ENCODE measurements at regions not wholly inside any gene's neighbourhood (a gene's known extent, or its start where the extent isn't known, plus 50 kb on each side); places are given as distances from the start of the nearest gene placed in this dataset.

- DNase-seq = no peak
Measured at GRCh38 chr1:69376408-69376807, 191.3 kb upstream of the LRRC7 start.

GRCh38 chr1:69377507-69377906, 190.2 kb upstream of the LRRC7 start:
- no peak for DNase-seq

GRCh38 chr1:69388044-69388443, 179.7 kb upstream of the LRRC7 start:
- no peak for DNase-seq

GRCh38 chr1:69400128-69400527, 167.6 kb upstream of the LRRC7 start:
- DNase-seq = no peak

DNA sequence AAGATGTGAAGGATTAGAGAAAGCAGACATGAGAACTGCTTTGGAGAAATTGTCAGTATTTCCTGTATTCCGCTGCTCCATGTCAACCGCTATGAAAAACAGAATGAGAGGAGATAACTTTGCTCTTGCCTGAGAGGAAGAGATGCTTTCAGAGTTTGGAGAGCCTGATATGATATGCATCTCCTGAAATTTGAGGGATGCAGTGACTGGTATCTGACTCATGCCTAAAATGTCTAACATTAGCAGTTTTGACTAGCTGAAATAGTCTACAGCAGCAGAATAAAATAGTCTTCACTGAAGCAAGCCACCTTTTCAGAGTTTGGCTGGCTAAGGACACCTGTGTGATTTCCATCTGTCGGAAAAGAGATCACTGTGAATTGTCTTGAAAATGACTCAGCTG, 165.8 kb upstream of the LRRC7 start:
- no peak for DNase-seq

DNA sequence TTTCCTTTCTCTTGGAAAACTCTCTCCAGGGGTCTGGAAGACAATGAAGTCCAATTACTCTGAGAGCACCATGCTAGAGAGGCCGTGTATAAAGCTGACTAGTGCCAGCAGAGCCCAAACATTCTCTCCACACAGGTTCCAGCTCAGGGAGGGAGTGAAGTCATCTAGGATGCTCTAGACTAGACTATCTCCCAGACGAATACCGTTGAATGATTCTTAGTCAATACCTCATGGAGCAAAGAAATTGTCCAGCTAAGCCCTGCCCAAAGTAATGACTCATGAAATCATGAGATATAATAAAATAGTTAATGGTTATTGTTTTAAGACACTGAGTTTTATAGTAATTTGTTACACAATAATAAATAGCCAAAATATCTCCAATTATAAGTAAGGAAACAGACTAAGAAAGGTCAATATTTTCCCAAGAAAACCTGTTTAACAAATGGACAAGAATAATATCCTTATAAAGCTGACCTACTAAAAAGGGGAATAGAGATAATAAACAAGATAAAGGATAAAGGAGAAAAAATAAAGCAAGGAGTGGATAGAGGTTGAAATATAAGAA, 163.9 kb upstream of the LRRC7 start:
- no peak for DNase-seq

- DNase-seq = no peak
Measured at GRCh38 chr1:69404486-69404885, 163.2 kb upstream of the LRRC7 start.

DNA sequence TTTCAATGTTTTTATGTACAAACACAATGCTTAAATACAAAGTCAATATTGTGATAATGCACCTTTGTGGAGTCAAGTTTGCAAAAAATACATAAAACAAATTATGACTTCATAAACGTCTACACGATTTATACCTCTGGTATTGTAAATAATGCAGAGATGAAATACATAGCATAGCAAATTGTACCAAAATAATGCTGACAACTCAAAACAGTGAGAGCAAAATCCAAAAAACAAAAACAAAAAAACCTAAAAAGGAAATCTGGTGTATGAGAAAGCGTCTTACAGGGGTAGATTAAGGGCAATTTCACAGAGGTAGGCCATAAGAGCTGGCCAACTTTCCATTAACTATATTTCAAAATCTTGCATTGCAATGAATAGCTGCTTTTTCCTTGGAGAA, 161.5 kb upstream of the LRRC7 start:
- no peak for DNase-seq

DNA sequence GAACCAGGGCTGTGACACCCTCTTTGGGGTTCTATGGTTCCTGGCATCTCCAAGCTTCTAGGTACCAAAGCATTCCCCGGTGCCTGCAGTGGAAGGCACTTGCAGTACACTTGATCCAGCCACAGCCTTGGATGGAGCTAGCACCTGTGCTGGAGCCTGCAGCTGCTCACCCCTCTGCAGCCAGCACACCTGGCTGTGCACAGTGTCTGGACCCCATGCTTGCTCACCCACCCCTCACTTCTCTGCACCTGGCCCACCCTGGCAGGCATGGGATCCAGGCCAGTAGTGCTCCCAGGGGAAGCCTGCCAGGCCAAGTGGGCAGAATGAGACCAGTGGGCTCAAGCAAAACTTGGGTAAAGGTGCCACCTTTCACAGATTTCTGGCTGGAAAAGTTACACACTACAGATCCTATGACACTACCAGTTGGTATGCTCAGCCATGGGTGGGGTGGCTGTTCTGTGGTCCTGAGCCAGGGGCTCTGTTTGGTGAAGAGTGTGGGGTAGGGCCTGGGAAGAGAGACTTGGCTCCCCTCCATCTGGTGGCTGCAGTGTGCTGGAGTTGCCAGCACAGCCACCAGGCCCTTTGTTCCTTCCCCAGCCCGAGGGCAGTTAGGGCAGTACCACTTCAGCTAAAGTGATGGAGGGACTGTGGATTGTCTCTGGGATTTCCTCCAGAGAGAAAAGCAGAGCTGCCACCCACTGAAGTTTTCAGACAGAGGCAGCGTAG, 157.8 kb upstream of the LRRC7 start:
- DNase-seq = no peak

GRCh38 chr1:69410457-69410850, 157.3 kb upstream of the LRRC7 start:
- no peak for DNase-seq

DNA sequence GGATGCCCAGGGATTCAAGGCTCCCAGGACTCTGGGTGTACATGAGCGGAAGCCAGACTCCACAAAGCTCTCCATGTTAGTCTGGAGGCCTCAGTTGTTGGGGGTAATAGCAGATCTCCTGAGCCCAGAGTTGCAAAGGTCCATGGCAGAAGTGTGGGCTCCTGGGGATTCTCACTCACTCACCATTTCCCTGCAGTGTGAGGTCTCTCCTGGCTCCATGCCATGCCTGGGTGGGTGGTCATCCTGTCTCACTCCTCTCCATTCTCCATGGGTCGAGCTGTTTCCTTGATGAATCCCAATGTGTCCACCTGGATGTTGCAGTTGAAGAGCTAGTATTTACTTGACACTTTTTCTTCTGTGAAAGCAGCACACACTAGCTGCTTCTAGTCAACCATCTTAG, 156.8 kb upstream of the LRRC7 start:
- no peak for DNase-seq

DNA sequence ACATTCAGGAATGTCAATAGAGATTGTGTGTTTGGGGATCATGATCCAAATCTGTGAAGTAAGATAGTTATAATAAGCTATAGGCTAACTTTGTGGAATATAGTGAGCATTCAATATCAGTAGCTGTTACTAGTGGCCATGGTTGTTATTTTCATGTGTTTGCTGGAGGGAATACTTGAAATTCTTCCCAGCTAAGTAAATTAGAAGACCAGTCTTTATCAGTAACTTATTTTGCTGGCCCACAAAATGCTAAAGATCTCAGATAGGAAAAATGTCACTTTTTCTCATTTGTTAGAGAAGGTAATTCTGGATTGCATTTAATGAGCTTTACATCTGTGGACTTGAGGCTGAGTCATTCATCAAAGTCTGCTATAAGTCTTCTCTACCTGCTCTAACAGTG, 156.1 kb upstream of the LRRC7 start:
- DNase-seq = no peak

DNA sequence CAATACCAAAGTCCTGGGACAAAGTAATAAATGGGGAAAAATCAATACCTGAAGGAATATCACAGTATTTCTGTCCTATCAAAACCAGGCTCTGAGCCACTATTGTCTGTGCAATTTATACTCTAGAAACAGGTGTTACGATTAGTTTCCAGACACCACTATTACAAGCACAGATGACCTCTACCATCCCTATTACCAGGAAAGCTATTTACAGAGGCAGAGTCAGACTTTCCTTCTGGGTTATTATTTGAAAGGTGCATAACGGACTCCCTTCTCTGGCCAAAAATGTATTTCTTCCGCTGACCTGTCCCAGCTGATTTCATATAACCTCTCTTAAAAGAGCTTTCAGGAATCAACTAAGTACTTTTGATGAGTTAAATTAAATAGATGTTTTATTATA, 154.6 kb upstream of the LRRC7 start:
- no peak for DNase-seq

GRCh38 chr1:69414574-69414973, 153.1 kb upstream of the LRRC7 start:
- no peak for DNase-seq

DNA sequence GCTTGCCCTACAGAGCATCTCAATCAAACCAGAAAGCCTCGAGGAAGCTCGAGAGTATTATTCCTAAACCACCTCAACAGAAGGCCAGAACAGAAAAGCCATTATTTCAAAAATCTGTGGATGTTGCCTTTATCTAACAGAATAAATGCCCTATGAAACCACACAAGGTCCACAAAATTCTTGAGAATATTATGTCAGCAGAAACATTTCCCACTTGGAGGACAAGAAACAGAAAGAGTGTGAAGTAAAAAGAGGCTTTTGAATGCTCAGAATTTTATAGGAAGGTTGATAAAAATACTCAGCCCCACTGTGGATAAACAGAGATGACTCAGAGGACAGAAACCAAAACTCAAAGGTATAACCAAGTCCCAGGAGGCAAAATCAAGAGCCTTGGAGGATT, 146.4 kb upstream of the LRRC7 start:
- DNase-seq = no peak

- no peak for DNase-seq
Measured at GRCh38 chr1:69425871-69426270, 141.9 kb upstream of the LRRC7 start.

- DNase-seq = no peak
Measured at GRCh38 chr1:69426401-69426800, 141.3 kb upstream of the LRRC7 start.

- no peak for DNase-seq
Measured at GRCh38 chr1:69433073-69433472, 134.6 kb upstream of the LRRC7 start.

DNA sequence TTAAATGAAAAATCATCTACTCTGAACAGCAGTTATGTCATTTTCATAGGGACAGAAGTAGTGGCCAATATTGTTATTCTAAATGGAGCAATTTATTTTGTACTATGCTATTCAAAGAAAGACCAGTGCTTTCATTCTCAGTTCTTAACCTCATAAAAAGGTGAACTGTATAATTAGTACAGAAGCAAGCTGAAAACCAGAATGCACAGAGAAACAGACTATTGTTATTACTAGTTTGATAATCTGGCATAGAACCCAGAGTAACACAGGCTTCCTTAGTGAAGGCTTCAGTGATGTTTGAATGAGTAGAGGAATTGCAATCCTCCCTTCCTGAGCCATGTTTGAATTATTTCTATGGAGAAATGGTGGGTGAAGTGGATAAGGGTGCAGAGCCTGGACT, 131.6 kb upstream of the LRRC7 start:
- DNase-seq = no peak

DNA sequence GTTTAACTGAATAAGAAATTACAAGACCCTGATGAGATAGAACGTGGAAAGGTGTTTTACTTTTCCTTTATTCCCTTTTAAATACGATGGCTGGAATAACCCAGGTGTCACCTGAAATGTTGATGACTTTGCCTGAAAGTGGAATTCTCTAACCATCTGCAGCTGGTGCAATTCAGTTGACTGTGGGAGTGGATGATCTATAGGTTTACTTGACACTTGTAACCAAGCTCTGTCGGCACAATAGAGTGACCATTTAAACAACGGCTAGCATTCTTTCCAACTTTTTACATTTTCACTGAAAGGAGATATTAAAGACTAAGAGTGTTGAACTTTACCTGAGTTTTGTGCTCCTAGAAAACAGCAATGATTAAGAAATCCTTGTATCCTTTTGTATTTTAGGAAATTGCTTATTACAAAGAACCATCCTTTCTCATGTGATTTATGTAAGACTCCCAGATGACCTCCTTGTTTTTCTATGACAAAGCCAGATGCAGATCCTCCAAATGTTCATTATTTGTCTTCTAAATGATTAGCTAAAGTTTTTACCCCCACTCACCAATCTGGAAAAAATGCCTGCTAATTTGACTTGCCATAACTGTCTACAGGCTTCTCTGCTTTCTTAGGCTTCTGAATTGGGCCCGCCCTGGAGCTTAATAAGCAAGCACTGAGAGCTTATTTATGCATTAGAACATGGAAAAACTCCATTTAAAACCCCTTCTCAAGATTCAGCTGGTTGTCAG, 129.5 kb upstream of the LRRC7 start:
- no peak for DNase-seq

- no peak for DNase-seq
Measured at GRCh38 chr1:69441496-69441895, 126.2 kb upstream of the LRRC7 start.

DNA sequence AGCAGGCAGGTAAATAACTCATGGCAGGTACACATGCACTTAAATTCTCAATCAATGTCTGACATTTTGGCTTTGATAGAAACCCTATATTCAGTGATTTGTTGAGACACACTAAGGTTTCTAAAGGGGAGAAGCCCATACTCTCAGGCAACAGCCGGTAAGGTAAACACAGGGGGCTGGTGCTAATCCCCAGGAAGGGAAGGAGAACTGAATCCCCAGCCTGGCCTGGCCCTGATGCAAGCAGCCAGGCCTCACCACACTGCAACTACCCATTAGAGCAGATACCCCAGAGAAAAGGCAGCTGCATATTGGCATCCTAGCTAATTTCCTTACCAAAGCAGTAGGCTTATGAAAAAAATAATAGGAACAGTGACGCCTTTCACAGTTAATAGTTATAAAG, 116.5 kb upstream of the LRRC7 start:
- DNase-seq = no peak

- no peak for DNase-seq
Measured at GRCh38 chr1:69455718-69456117, 112.0 kb upstream of the LRRC7 start.

DNA sequence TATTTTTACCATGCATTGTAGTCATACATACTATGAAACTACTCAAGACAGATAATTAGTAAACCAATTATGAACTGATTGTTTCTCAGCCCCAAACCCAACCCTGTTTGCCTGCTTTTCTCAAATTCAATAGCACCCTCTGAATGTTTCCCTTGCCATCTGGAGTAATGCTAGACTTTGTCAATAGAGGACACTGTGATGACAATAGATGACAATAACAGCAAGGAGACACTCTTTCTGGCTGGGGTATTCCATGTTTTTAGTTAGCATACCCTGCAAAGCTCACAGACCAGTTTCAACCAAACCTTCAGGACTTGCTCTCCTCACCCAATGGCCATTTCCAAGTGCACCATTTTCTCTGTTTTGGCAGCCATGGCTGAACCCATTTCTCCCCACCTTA, 108.5 kb upstream of the LRRC7 start:
- DNase-seq = no peak

GRCh38 chr1:69475021-69475420, 92.7 kb upstream of the LRRC7 start:
- no peak for DNase-seq

All from NCI-H1694 (cell line).